ENCODE measurements at regions not wholly inside any gene's neighbourhood (a gene's known extent, or its start where the extent isn't known, plus 50 kb on each side); places are given as distances from the start of the nearest gene placed in this dataset.

GRCh38 chr21:35102488-35103371 is 53.6 kb upstream of the RUNX1 start:
- H3K4me3 ChIP-seq (ENCODE audit: low read depth, poor library complexity, severe bottlenecking): no peak overlapping the region
- WGBS, 2 donors: 60 to 65% methylated on average over 8 of the region's 8 CpGs
- no peak for TF ChIP-seq CTCF (IDR thresholded peaks at IDR 0.05)
- no peak for TF ChIP-seq POLR2A (IDR thresholded peaks at IDR 0.05)
- peak; percentile 29 to 87 for DNase-seq (ENCODE audit: low spot score in 2 of 2)
- intact Hi-C loops (cut with DNase I; ENCODE audit: low total_unique reads): no loop called here

DNA sequence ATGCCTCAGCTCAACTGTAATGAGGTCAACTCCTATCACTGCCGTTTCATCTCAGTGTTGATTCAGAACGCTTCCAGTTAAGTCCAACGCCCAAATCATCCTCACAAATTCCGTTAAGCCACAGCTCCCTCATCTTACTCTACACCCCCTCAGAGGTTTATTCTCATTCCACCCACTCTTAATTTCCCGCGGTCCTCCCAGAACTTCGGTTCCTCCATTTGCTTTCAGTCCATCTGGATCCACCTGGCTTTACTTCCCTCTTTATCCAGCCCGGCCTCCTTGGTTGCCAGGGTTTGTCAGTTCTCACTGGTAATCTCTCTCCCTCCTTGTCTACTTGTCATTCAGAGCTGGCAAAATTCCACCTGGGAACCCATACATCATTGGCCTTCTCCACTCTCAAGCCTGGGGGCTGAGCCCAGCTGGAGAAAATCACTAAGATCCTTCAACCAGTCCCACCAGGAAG is 51.3 kb upstream of the RUNX1 start:
- TF ChIP-seq POLR2A (IDR thresholded peaks at IDR 0.05) (no peak), CTCF (IDR thresholded peaks at IDR 0.05) (no peak)
- DNase-seq (ENCODE audit: low spot score in 2 of 2): no peak
- no peak overlapping the region for H3K4me3 ChIP-seq (ENCODE audit: low read depth, poor library complexity, severe bottlenecking)
- intact Hi-C loops (cut with DNase I; ENCODE audit: low total_unique reads): no loop called here
- 81 to 82% methylated on average over 8 of the region's 8 CpGs for WGBS, 2 donors

DNA sequence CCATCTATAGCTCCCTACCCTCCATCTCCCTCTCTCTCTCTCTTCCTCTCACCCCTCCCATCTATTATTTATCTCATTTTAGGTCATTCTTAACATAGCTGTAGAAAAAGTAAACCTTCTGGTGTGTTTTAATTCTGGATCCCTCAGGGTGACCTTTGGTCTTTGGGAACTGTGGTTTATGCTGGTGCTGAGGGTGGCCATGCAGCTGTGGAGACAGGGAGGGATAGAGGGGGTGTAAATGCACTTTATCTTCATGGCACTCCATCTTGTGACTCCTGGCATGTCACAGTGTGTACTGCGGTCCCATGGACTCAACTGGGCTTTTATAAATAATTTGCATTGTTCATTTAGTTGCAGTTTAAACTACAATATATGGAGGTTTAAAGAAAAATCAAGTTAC is 50.2 kb upstream of the RUNX1 start:
- DNase-seq (ENCODE audit: low spot score in 2 of 2): no peak
- intact Hi-C loops (cut with DNase I; ENCODE audit: low total_unique reads): no loop called here
- 95 to 100% methylated on average over 1 of the region's 1 CpG for WGBS, 2 donors
- TF ChIP-seq POLR2A (IDR thresholded peaks at IDR 0.05) (no peak), CTCF (IDR thresholded peaks at IDR 0.05) (no peak)
- no peak overlapping the region for H3K4me3 ChIP-seq (ENCODE audit: low read depth, poor library complexity, severe bottlenecking)

MicroRNAs encoded in the stretch of these regions (microRNA counts, 767-probe panel; counts per million panel counts)
- 0 to 358 counts per million in 2 donors for microRNA hsa-miR-802

Small RNAs in the stretch of these regions (microRNA-seq; reads per million reads assigned to microRNA genes)
- 0 reads per million in 2 donors for gene MIR802 (ENCODE audit: borderline number of aligned reads in 1 of 2, borderline replicate concordance in 2 of 2)
